HPDE6-E6E7 (cell line): ENCODE measurements at regions not wholly inside any gene's neighbourhood (a gene's known extent, or its start where the extent isn't known, plus 50 kb on each side); places are given as distances from the start of the nearest gene placed in this dataset.
"Not testable (repeated sequence)": the region's sequence is repeated elsewhere in the genome, so short reads cannot be mapped to it uniquely, and the experiment has no call there.

Experiments
- DNase-seq: peaks from one replicate; pipeline ENCODE4 v3.0.0; 2011; ENCODE audit warnings: missing footprints; ENCODE audit errors: extremely low spot score

GRCh38 chr2:53610260-53610659 lies 157.3 kb upstream of the CHAC2 start:
- DNase-seq = no peak

GRCh38 chr2:53609551-53609950 lies 158.1 kb upstream of the CHAC2 start:
- DNase-seq = no peak

GRCh38 chr2:53608293-53608692 lies 159.3 kb upstream of the CHAC2 start:
- no peak for DNase-seq

- DNase-seq = no peak
Observed at GRCh38 chr2:53600815-53601214, 166.8 kb upstream of the CHAC2 start.

GRCh38 chr2:53586733-53587612 lies 180.6 kb upstream of the CHAC2 start:
- not testable (repeated sequence) for DNase-seq

GRCh38 chr2:53584986-53585385 lies 182.6 kb upstream of the CHAC2 start:
- DNase-seq = no peak

GRCh38 chr2:53583583-53583982 lies 184.0 kb upstream of the CHAC2 start:
- no peak for DNase-seq

- no peak for DNase-seq
Observed at GRCh38 chr2:53582556-53582955, 185.0 kb upstream of the CHAC2 start.

- DNase-seq = no peak
Observed at GRCh38 chr2:53576166-53576565, 191.4 kb upstream of the CHAC2 start.

GRCh38 chr2:53575721-53576124 lies 191.9 kb upstream of the CHAC2 start:
- no peak for DNase-seq

GRCh38 chr2:53572696-53573095 lies 194.9 kb upstream of the CHAC2 start:
- DNase-seq = no peak

- DNase-seq = no peak
Observed at GRCh38 chr2:53569957-53570727, 197.5 kb upstream of the CHAC2 start.

- DNase-seq = no peak
Observed at GRCh38 chr2:53568469-53568868, 199.1 kb upstream of the CHAC2 start.

GRCh38 chr2:53567073-53567472 lies 200.5 kb upstream of the CHAC2 start:
- DNase-seq = no peak

GRCh38 chr2:53562407-53562806 lies 205.2 kb upstream of the CHAC2 start:
- no peak for DNase-seq

- DNase-seq = no peak
Observed at GRCh38 chr2:53561155-53561554, 206.4 kb upstream of the CHAC2 start.

- DNase-seq = peak; percentile 84
Observed at GRCh38 chr2:53559302-53559966, 208.2 kb upstream of the CHAC2 start.

- no peak for DNase-seq
Observed at GRCh38 chr2:53558867-53559266, 208.7 kb upstream of the CHAC2 start.

- DNase-seq = no peak
Observed at GRCh38 chr2:53549497-53549896, 218.1 kb upstream of the CHAC2 start.

GRCh38 chr2:53545604-53546003 lies 222.0 kb upstream of the CHAC2 start:
- DNase-seq = no peak

- no peak for DNase-seq
Observed at GRCh38 chr2:53544871-53545558, 222.6 kb upstream of the CHAC2 start.

GRCh38 chr2:53543083-53543482 lies 224.5 kb upstream of the CHAC2 start:
- no peak for DNase-seq
